ENCODE measurements at regions not wholly inside any gene's neighbourhood (a gene's known extent, or its start where the extent isn't known, plus 50 kb on each side); places are given as distances from the start of the nearest gene placed in this dataset.
A peak's percentile ranks its signal among the peaks of the same experiment; 100 is the strongest.

- TF ChIP-seq RCOR1 (IDR thresholded peaks at IDR 0.05; ENCODE audit: low read length) (no peak), SIN3A (IDR thresholded peaks at IDR 0.05; ENCODE audit: borderline replicate concordance, low read depth, low read length) (no peak), TCF12 (IDR thresholded peaks at IDR 0.05) (peak; percentile 47), RAD21 (IDR thresholded peaks at IDR 0.05; ENCODE audit: low read length) (no peak), EZH2phosphoT487 (IDR thresholded peaks at IDR 0.05; ENCODE audit: borderline replicate concordance, low read depth) (no peak), FOSL2 (IDR thresholded peaks at IDR 0.05; ENCODE audit: borderline replicate concordance, low read depth) (peak; percentile 90), FOXM1 (IDR thresholded peaks at IDR 0.05; ENCODE audit: low read depth) (no peak), EP300 (IDR thresholded peaks at IDR 0.05; ENCODE audit: borderline replicate concordance in 1 of 2, low read depth in 1 of 2, low read length in 1 of 2) (peak; percentile 9 to 38; a peak in 2 of 4 replicates)
These were observed 169.5 kb upstream of the RTL1 start (continued) for GRCh38 chr14:101072945-101073597.

- ChIA-PET CTCF (interaction anchor here (1.1 to 2.0 kb wide), 4 partner anchors 9 to 555 kb away, joined by 3 to 5 read pairs (median 4); no protein-coding TSS in a partner anchor), POLR2A (interaction anchor here (1.5 to 1.7 kb wide), 2 partner anchors 53 to 170 kb away, joined by 3 to 9 read pairs; partner anchors contain the start of gene RTL1)
- Histone ChIP-seq H3K36me3 (replicated peaks in 1 of 2; ENCODE audit: control insufficient read depth in 1 of 2, insufficient read depth in 2 of 2, low read length in 1 of 2) (no peaks in the 10 kb centered on the region), H3K9ac (no peak overlapping the region; the same call in 1 of the 2 replicates), H3K27me3 (ENCODE audit: insufficient read depth) (no peaks in the 10 kb centered on the region), H3K27ac (ENCODE audit: low read depth in 2 of 2, low read length in 1 of 2) (peak overlapping the region; percentile 26 to 87; a peak in 3 of 4 replicates), H3K9me3 (no peaks in the 10 kb centered on the region), H2AFZ (ENCODE audit: low read depth) (peak overlapping the region; percentile 74; the same call in 1 of the 2 replicates), H3K4me2 (peak overlapping the region; percentile 66), H3K4me1 (ENCODE audit: control insufficient read depth in 1 of 2, insufficient read depth in 2 of 2, low read depth in 1 of 2, low read length in 1 of 2) (peaks cover 21 to 71% of the 10 kb centered on the region in 2 experiments; a peak in 3 of 4 replicates), H3K79me2 (ENCODE audit: insufficient read depth) (no peaks in the 10 kb centered on the region), H3K9me2 (no peaks in the 10 kb centered on the region), H3F3A (replicated peaks; ENCODE audit: insufficient read depth) (no peaks in the 10 kb centered on the region), H4K20me1 (ENCODE audit: insufficient read depth) (no peaks in the 10 kb centered on the region), H3K4me3 (ENCODE audit: low read depth in 2 of 2, low read length in 1 of 2) (no peak overlapping the region)
- no peak for DNase-seq
- no CpG with 5 or more reads among the region's 7 CpGs for WGBS (ENCODE audit: low lambda C conversion rate)
- TF ChIP-seq TAF1 (IDR thresholded peaks at IDR 0.05; ENCODE audit: borderline replicate concordance, low read depth, low read length) (no peak), TEAD4 (IDR thresholded peaks at IDR 0.05; ENCODE audit: borderline replicate concordance, insufficient read depth) (no peak), TCF12 (IDR thresholded peaks at IDR 0.05) (no peak), USF1 (IDR thresholded peaks at IDR 0.05; ENCODE audit: borderline replicate concordance, low read depth) (no peak), MAX (IDR thresholded peaks at IDR 0.05; ENCODE audit: low read depth) (no peak), ZBTB33 (IDR thresholded peaks at IDR 0.05; ENCODE audit: borderline replicate concordance, low read depth) (no peak), SMC3 (IDR thresholded peaks at IDR 0.05; ENCODE audit: low read depth, low read length) (no peak), NRF1 (IDR thresholded peaks at IDR 0.05; ENCODE audit: low read depth, low read length) (no peak), ELF1 (IDR thresholded peaks at IDR 0.05) (no peak), FOXM1 (IDR thresholded peaks at IDR 0.05; ENCODE audit: low read depth) (no peak), EZH2phosphoT487 (IDR thresholded peaks at IDR 0.05; ENCODE audit: borderline replicate concordance, low read depth) (no peak), EP300 (IDR thresholded peaks at IDR 0.05; ENCODE audit: borderline replicate concordance in 1 of 2, low read depth in 1 of 2, low read length in 1 of 2) (no peak), FOXJ3 (CRISPR knock-in tag; IDR thresholded peaks at IDR 0.05) (no peak), RFX5 (IDR thresholded peaks at IDR 0.05; ENCODE audit: low read length) (no peak), GABPA (IDR thresholded peaks at IDR 0.05; ENCODE audit: low read depth) (no peak)
These were observed 170.1 kb upstream of the RTL1 start for GRCh38 chr14:101073598-101073965.

All from SK-N-SH (cell line).